IMR-90 (cell line): ENCODE measurements at regions not wholly inside any gene's neighbourhood (a gene's known extent, or its start where the extent isn't known, plus 50 kb on each side); places are given as distances from the start of the nearest gene placed in this dataset.

Experiments used
- ATAC-seq: fragments of 200-7000 bp; cut with Tn5 transposase; 2 replicates; pipeline ENCODE4 v1.9.1; 2020; ENCODE audit warnings: low read depth, mild to moderate bottlenecking, moderate library complexity
- BruUV-seq: library from RNA; stranded (reverse); fragments of 400-500 nt; replicated peaks from 2 replicates; lab custom pipeline; 2021; lab: Mats Ljungman, UMichigan
- CTCF ChIA-PET: fragments of 300-600 bp; formaldehyde crosslinking; extraction: SDS; loops from one replicate; lab custom pipeline; 2021; ENCODE audit warnings: antibody characterized with exemption; lab: Yijun Ruan, JAX
- POLR2A ChIA-PET: fragments of 300-600 bp; sonication (Branson Sonifier 250); formaldehyde crosslinking; loops from one replicate; lab custom pipeline; 2022; ENCODE audit warnings: antibody characterized with exemption; ENCODE audit not compliant: unreplicated experiment; lab: Charles Lee
- DNase-seq: peaks from one replicate; pipeline ENCODE4 v3.0.0; 2013
- H2AFZ ChIP-seq: replicated peaks from 2 replicates; pipeline ENCODE3; 2013; ENCODE audit warnings: low read length, mild to moderate bottlenecking; ENCODE audit not compliant: poor library complexity
- H2AK5ac ChIP-seq: 2 replicates; pipeline ENCODE4 v1.6.1; 2013; ENCODE audit warnings: low read depth, low read length, inconsistent platforms
- H2AK9ac ChIP-seq: replicated peaks from 2 replicates; pipeline ENCODE3; 2013; ENCODE audit warnings: mild to moderate bottlenecking, low read depth, low read length, moderate library complexity; ENCODE audit not compliant: poor library complexity
- H2BK120ac ChIP-seq: 2 replicates; pipeline ENCODE4 v1.6.1; 2013; ENCODE audit warnings: low read depth, low read length, inconsistent platforms
- H2BK15ac ChIP-seq: 3 replicates; pipeline ENCODE4 v1.6.1; 2013; ENCODE audit warnings: low read depth, low read length, inconsistent platforms
- H2BK20ac ChIP-seq: 2 replicates; pipeline ENCODE4 v1.6.1; 2013; ENCODE audit warnings: low read depth, mild to moderate bottlenecking, inconsistent platforms, low read length, moderate library complexity
- H2BK5ac ChIP-seq: 2 replicates; pipeline ENCODE4 v1.6.1; 2013; ENCODE audit warnings: mild to moderate bottlenecking, low read depth, low read length, inconsistent platforms; ENCODE audit not compliant: poor library complexity, severe bottlenecking
- H3K14ac ChIP-seq: replicated peaks from 2 replicates; pipeline ENCODE4 v1.6.1; 2013; ENCODE audit warnings: low read depth, low read length, inconsistent platforms
- H3K18ac ChIP-seq: 2 replicates; pipeline ENCODE4 v1.6.1; 2013; ENCODE audit warnings: low read depth, low read length, control low read depth
- H3K23ac ChIP-seq: 2 replicates; pipeline ENCODE4 v1.6.1; 2013; ENCODE audit warnings: low read depth, low read length, inconsistent platforms
- H3K27ac ChIP-seq: 2 replicates; pipeline ENCODE4 v1.5.1; 2013; ENCODE audit warnings: mild to moderate bottlenecking, control low read depth, low read length; ENCODE audit not compliant: insufficient read depth
- H3K27me3 ChIP-seq: 2 replicates; pipeline ENCODE4 v1.6.1; 2013; ENCODE audit warnings: low read length; ENCODE audit not compliant: control insufficient read depth, insufficient read depth
- H3K36me3 ChIP-seq: 2 replicates; pipeline ENCODE4 v1.6.1; 2013; ENCODE audit warnings: low read length, mixed read lengths; ENCODE audit not compliant: control insufficient read depth, insufficient read depth
- H3K4ac ChIP-seq: 2 replicates; pipeline ENCODE4 v1.6.1; 2013; ENCODE audit warnings: low read depth, low read length, inconsistent platforms
- H3K4me1 ChIP-seq: 2 replicates; pipeline ENCODE4 v1.6.1; 2013; ENCODE audit warnings: low read length, mixed read lengths; ENCODE audit not compliant: control insufficient read depth, insufficient read depth
- H3K4me2 ChIP-seq: 2 replicates; pipeline ENCODE4 v1.6.1; 2013; ENCODE audit warnings: low read depth, mild to moderate bottlenecking, control low read depth, low read length, moderate library complexity
- H3K4me3 ChIP-seq: 2 replicates; pipeline ENCODE4 v1.5.1; 2013; ENCODE audit warnings: low read depth, mild to moderate bottlenecking, control low read depth, low read length, moderate library complexity; ENCODE audit not compliant: insufficient read depth
- H3K56ac ChIP-seq: 2 replicates; pipeline ENCODE4 v1.6.1; 2013; ENCODE audit warnings: low read length, inconsistent platforms; ENCODE audit not compliant: insufficient read depth; ENCODE audit errors: extremely low read depth
- H3K79me1 ChIP-seq, 2 experiments: 2 replicates each; pipeline ENCODE4 v1.6.1; 2013; ENCODE audit warnings: low read length in 2 of 2, inconsistent platforms in 1 of 2, low read depth in 1 of 2
- H3K9ac ChIP-seq: 2 replicates; pipeline ENCODE4 v1.6.1; 2013; ENCODE audit warnings: low read depth, low read length, control low read depth
- H3K9me1 ChIP-seq: 2 replicates; pipeline ENCODE4 v1.6.1; 2013; ENCODE audit warnings: low read length, inconsistent platforms; ENCODE audit not compliant: insufficient read depth
- H3K9me3 ChIP-seq: 2 replicates; pipeline ENCODE4 v1.6.1; 2013; ENCODE audit warnings: low read length; ENCODE audit not compliant: control insufficient read depth, insufficient read depth
- H4K20me1 ChIP-seq: 2 replicates; pipeline ENCODE4 v1.6.1; 2013; ENCODE audit warnings: low read length, inconsistent platforms; ENCODE audit not compliant: insufficient read depth
- H4K5ac ChIP-seq: 2 replicates; pipeline ENCODE4 v1.6.1; 2013; ENCODE audit warnings: mild to moderate bottlenecking, low read depth, low read length, control low read depth
- H4K8ac ChIP-seq, 2 experiments: 2 replicates each; pipeline ENCODE4 v1.6.1; 2013; ENCODE audit warnings: low read depth in 2 of 2, low read length in 2 of 2, control low read depth in 1 of 2, inconsistent platforms in 1 of 2
- H4K91ac ChIP-seq: 2 replicates; pipeline ENCODE4 v1.6.1; 2013; ENCODE audit warnings: low read depth, low read length, inconsistent platforms; ENCODE audit not compliant: insufficient read depth
- CEBPB ChIP-seq: IDR thresholded peaks from 2 replicates; pipeline ENCODE4 v1.6.1; 2012; ENCODE audit warnings: low read depth, low read length, improper control_type of control experiment
- MAZ ChIP-seq: IDR thresholded peaks from 2 replicates; pipeline ENCODE4 v1.6.1; 2012; ENCODE audit warnings: low read depth, mild to moderate bottlenecking, low read length, improper control_type of control experiment, moderate library complexity, borderline replicate concordance
- RAD21 ChIP-seq: IDR thresholded peaks from 2 replicates; pipeline ENCODE4 v1.6.1; 2012; ENCODE audit warnings: low read length, improper control_type of control experiment
- RCOR1 ChIP-seq: IDR thresholded peaks from 2 replicates; pipeline ENCODE4 v1.6.1; 2012; ENCODE audit warnings: mild to moderate bottlenecking, low read length, improper control_type of control experiment; ENCODE audit not compliant: insufficient replicate concordance
- WGBS, 2 experiments: methylation state at CpG; one replicate each; pipeline versions ENCODE4 v1.1.5 to v1.1.7; 2013; ENCODE audit warnings: missing lambda C conversion rate in 2 of 2; ENCODE audit not compliant: insufficient read length in 1 of 2; ENCODE audit errors: extremely low coverage in 2 of 2; 5-methylcytosine and 5-hydroxymethylcytosine counted together
- dilution Hi-C: fragments of 300-500 bp; cut with HindIII; formaldehyde crosslinking; loops from one replicate; pipeline ENCODE4 v1.14.3; 2018; ENCODE audit warnings: low sequenced_read_pairs; ENCODE audit not compliant: unreplicated experiment
- in situ Hi-C: fragments of 300-500 bp; cut with MboI; formaldehyde crosslinking; loops from 3 replicates; pipeline ENCODE4 v1.14.3; 2019; ENCODE audit warnings: low sequenced_read_pairs, inconsistent platforms, mixed read lengths
- intact Hi-C: fragments of 100-400 bp; cut with micrococcal nuclease; formaldehyde crosslinking; loops from 2 replicates; pipeline ENCODE4 v1.10.0; 2022
- TF ChIP-seq, protein P1 (sequence below): conservative IDR thresholded peaks from 2 replicates; pipeline ENCODE4 v1.5.1; 2012; ENCODE audit warnings: mild to moderate bottlenecking, low read depth, low read length, improper control_type of control experiment

DNA sequence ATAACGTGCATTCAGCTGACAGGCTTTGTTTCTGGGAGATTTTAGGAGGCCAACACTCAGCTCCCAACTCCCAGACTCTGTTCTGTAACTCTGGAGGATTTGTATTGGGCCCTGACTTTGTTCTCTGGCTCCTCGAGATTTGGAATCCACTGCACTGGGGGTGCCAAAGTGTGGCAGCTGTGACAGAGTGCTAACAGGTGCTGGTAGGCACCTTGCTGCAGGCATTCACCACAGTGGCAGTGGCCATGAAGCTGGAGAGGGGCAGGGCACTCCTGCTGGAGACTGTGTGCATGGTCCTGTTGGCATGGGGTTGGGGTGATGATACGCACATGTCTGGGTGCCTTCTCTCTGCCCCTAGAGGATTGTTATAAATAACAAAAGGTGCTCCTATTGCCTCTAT, 1094.9 kb upstream of the SLIT2 start:
- Histone ChIP-seq H3K9me1 (no peaks in the 10 kb centered on the region), H4K5ac (no peak overlapping the region), H3K23ac (no peak overlapping the region), H3K79me1 (no peaks in the 10 kb centered on the region), H4K91ac (no peak overlapping the region), H2AK9ac (no peak overlapping the region), H3K4me1 (no peaks in the 10 kb centered on the region), H3K4ac (no peak overlapping the region), H3K9me3 (no peaks in the 10 kb centered on the region; the same call in 1 of the 2 replicates), H2BK120ac (no peak overlapping the region), H4K20me1 (no peaks in the 10 kb centered on the region), H3K36me3 (no peaks in the 10 kb centered on the region), H2AFZ (no peak overlapping the region), H3K9ac (no peak overlapping the region), H4K8ac (no peak overlapping the region), H3K56ac (no peak overlapping the region), H3K18ac (no peak overlapping the region), H3K4me2 (no peak overlapping the region), H2BK5ac (no peak overlapping the region), H3K27me3 (no peaks in the 10 kb centered on the region), H3K4me3 (no peak overlapping the region), H2AK5ac (no peak overlapping the region), H3K27ac (no peak overlapping the region), H3K14ac (no peak overlapping the region), H2BK15ac (no peak overlapping the region), H2BK20ac (no peak overlapping the region)
- ChIA-PET POLR2A (no interaction called here), CTCF (no interaction called here)
- WGBS, 2 experiments: no CpG with 5 or more reads among the region's 3 CpGs
- ATAC-seq (no peak), DNase-seq (no peak)
- no TSS peak for BruUV-seq
- intact Hi-C loops (no loop called here), in situ Hi-C loops (no loop called here), dilution Hi-C loops (no loop called here)
- TF ChIP-seq, protein P1, sequence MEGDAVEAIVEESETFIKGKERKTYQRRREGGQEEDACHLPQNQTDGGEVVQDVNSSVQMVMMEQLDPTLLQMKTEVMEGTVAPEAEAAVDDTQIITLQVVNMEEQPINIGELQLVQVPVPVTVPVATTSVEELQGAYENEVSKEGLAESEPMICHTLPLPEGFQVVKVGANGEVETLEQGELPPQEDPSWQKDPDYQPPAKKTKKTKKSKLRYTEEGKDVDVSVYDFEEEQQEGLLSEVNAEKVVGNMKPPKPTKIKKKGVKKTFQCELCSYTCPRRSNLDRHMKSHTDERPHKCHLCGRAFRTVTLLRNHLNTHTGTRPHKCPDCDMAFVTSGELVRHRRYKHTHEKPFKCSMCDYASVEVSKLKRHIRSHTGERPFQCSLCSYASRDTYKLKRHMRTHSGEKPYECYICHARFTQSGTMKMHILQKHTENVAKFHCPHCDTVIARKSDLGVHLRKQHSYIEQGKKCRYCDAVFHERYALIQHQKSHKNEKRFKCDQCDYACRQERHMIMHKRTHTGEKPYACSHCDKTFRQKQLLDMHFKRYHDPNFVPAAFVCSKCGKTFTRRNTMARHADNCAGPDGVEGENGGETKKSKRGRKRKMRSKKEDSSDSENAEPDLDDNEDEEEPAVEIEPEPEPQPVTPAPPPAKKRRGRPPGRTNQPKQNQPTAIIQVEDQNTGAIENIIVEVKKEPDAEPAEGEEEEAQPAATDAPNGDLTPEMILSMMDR: no peak
- TF ChIP-seq MAZ (no peak), RCOR1 (no peak), RAD21 (no peak), CEBPB (no peak)
